Type B pancreatic cell (in vitro differentiated cells): ENCODE measurements at regions not wholly inside any gene's neighbourhood (a gene's known extent, or its start where the extent isn't known, plus 50 kb on each side); places are given as distances from the start of the nearest gene placed in this dataset.

Experiments used
- DNase-seq: peaks from one replicate; pipeline ENCODE4 v3.0.0; 2021; ENCODE audit warnings: mixed read lengths; ENCODE audit not compliant: unreplicated experiment; ENCODE audit errors: extremely low spot score
- H3K27ac Mint-ChIP-seq: 2 replicates; pipeline ENCODE4 v1.8.0; 2021; ENCODE audit warnings: mild to moderate bottlenecking, mixed read lengths
- H3K27me3 Mint-ChIP-seq: 2 replicates; pipeline ENCODE4 v1.8.0; 2021; ENCODE audit warnings: mixed read lengths
- H3K36me3 Mint-ChIP-seq: 2 replicates; pipeline ENCODE4 v1.8.0; 2021; ENCODE audit warnings: mixed read lengths
- H3K4me1 Mint-ChIP-seq: one replicate; pipeline ENCODE4 v1.8.0; 2021; ENCODE audit warnings: mixed read lengths; ENCODE audit not compliant: unreplicated experiment
- H3K4me3 Mint-ChIP-seq: 2 replicates; pipeline ENCODE4 v1.8.0; 2021; ENCODE audit warnings: mild to moderate bottlenecking, mixed read lengths
- H3K9me3 Mint-ChIP-seq: 2 replicates; pipeline ENCODE4 v1.8.0; 2021; ENCODE audit warnings: mixed read lengths
- CTCF ChIP-seq: fragments of 200-600 bp; sonication (generic); conservative IDR thresholded peaks from 2 replicates; pipeline ENCODE4 v1.5.0; 2021; ENCODE audit warnings: antibody characterized with exemption, mild to moderate bottlenecking

GRCh38 chr17:74089869-74090464 lies 113.5 kb upstream of the RPL38 start:
- H3K4me3 Mint-ChIP-seq: no peak overlapping the region
- H3K36me3 Mint-ChIP-seq: no peaks in the 10 kb centered on the region
- no peak overlapping the region for H3K27ac Mint-ChIP-seq
- no peak for DNase-seq
- peak; percentile 76 for TF ChIP-seq CTCF
- no peaks in the 10 kb centered on the region for H3K4me1 Mint-ChIP-seq
- no peaks in the 10 kb centered on the region for H3K9me3 Mint-ChIP-seq
- H3K27me3 Mint-ChIP-seq: peaks cover 8% of the 10 kb centered on the region

GRCh38 chr17:74094651-74095050 lies 108.8 kb upstream of the RPL38 start:
- Mint-ChIP-seq H3K4me1 (no peaks in the 10 kb centered on the region), H3K27me3 (no peaks in the 10 kb centered on the region), H3K27ac (no peak overlapping the region), H3K9me3 (no peaks in the 10 kb centered on the region), H3K36me3 (no peaks in the 10 kb centered on the region), H3K4me3 (no peak overlapping the region)
- no peak for DNase-seq
- no peak for TF ChIP-seq CTCF

- no peak for TF ChIP-seq CTCF
- Mint-ChIP-seq H3K27ac (no peak overlapping the region), H3K27me3 (peaks cover 5% of the 10 kb centered on the region), H3K4me1 (no peaks in the 10 kb centered on the region), H3K4me3 (no peak overlapping the region), H3K36me3 (no peaks in the 10 kb centered on the region), H3K9me3 (no peaks in the 10 kb centered on the region)
- no peak for DNase-seq
Observed at GRCh38 chr17:74096456-74096855, 107.0 kb upstream of the RPL38 start.

- H3K4me1 Mint-ChIP-seq: no peaks in the 10 kb centered on the region
- H3K9me3 Mint-ChIP-seq: no peaks in the 10 kb centered on the region
- DNase-seq: no peak
- peaks cover 14% of the 10 kb centered on the region for H3K27me3 Mint-ChIP-seq
- no peaks in the 10 kb centered on the region for H3K36me3 Mint-ChIP-seq
- TF ChIP-seq CTCF: no peak
- H3K27ac Mint-ChIP-seq: no peak overlapping the region
- H3K4me3 Mint-ChIP-seq: no peak overlapping the region
Observed at GRCh38 chr17:74097450-74098135, 105.9 kb upstream of the RPL38 start.

- TF ChIP-seq CTCF: no peak
- Mint-ChIP-seq H3K4me1 (no peaks in the 10 kb centered on the region), H3K27me3 (peaks cover 20% of the 10 kb centered on the region)
Observed at GRCh38 chr17:74098136-74099024, 105.1 kb upstream of the RPL38 start.

More at GRCh38 chr17:74098136-74099024, 105.1 kb upstream of the RPL38 start:
- DNase-seq: no peak
- no peak overlapping the region for H3K4me3 Mint-ChIP-seq
- no peaks in the 10 kb centered on the region for H3K9me3 Mint-ChIP-seq
- H3K36me3 Mint-ChIP-seq: no peaks in the 10 kb centered on the region
- no peak overlapping the region for H3K27ac Mint-ChIP-seq
